ENCODE measurements at regions not wholly inside any gene's neighbourhood (a gene's known extent, or its start where the extent isn't known, plus 50 kb on each side); places are given as distances from the start of the nearest gene placed in this dataset.

- TF ChIP-seq CTCF (IDR thresholded peaks at IDR 0.05; ENCODE audit: low read length), result no peak
- TF ChIP-seq EZH2phosphoT487 (IDR thresholded peaks at IDR 0.05; ENCODE audit: low read length), result no peak
These were observed 372.2 kb downstream of the ZSWIM6 start for GRCh38 chr5:61704289-61704688.
